DMS53 treated with DMSO at 0.1 percent for 48 hours (cell line): ENCODE measurements at regions not wholly inside any gene's neighbourhood (a gene's known extent, or its start where the extent isn't known, plus 50 kb on each side); places are given as distances from the start of the nearest gene placed in this dataset.

Experiments used
- DNase-seq: peaks from one replicate; lab custom pipeline; 2025; ENCODE audit not compliant: unreplicated experiment; lab: John Stamatoyannopoulos, UW

- no peak for DNase-seq
These were observed 76.7 kb upstream of the WDR75 start for GRCh38 chr2:189364607-189365006.

GRCh38 chr2:189366349-189366748 is 74.9 kb upstream of the WDR75 start:
- no peak for DNase-seq

GRCh38 chr2:189367343-189367742 is 73.9 kb upstream of the WDR75 start:
- DNase-seq: no peak

GRCh38 chr2:189369566-189369965 is 71.7 kb upstream of the WDR75 start:
- no peak for DNase-seq

- no peak for DNase-seq
These were observed 70.6 kb upstream of the WDR75 start for GRCh38 chr2:189370719-189371118.

- DNase-seq: no peak
These were observed 68.5 kb upstream of the WDR75 start for GRCh38 chr2:189372688-189373257.

- DNase-seq: no peak
These were observed 66.8 kb upstream of the WDR75 start for GRCh38 chr2:189374481-189374880.

- no peak for DNase-seq
These were observed 65.4 kb upstream of the WDR75 start for GRCh38 chr2:189375842-189376241.

- no peak for DNase-seq
These were observed 62.0 kb upstream of the WDR75 start for GRCh38 chr2:189379287-189379630.

- DNase-seq: no peak
These were observed 61.5 kb upstream of the WDR75 start for GRCh38 chr2:189379731-189380261.

GRCh38 chr2:189382668-189383067 is 58.6 kb upstream of the WDR75 start:
- no peak for DNase-seq

- no peak for DNase-seq
These were observed 54.5 kb upstream of the WDR75 start for GRCh38 chr2:189386741-189387140.

GRCh38 chr2:189391201-189391600 is 50.1 kb upstream of the WDR75 start:
- DNase-seq: no peak
